Endothelial cell of umbilical vein (primary cell): ENCODE measurements at regions not wholly inside any gene's neighbourhood (a gene's known extent, or its start where the extent isn't known, plus 50 kb on each side); places are given as distances from the start of the nearest gene placed in this dataset.

Experiments used
- BruUV-seq: library from RNA; stranded (reverse); fragments of 400-500 nt; replicated peaks from 2 replicates; lab custom pipeline; 2021; lab: Mats Ljungman, UMichigan
- CTCF ChIA-PET: fragments of 300-600, 350-600 bp; sonication (Branson Sonifier 250); formaldehyde crosslinking; loops from one replicate; lab custom pipeline; 2021; ENCODE audit warnings: antibody characterized with exemption, inconsistent platforms; lab: Charles Lee
- POLR2A ChIA-PET: fragments of 300-600, 350-600 bp; sonication (Branson Sonifier 250); formaldehyde crosslinking; loops from one replicate; lab custom pipeline; 2021; ENCODE audit warnings: antibody characterized with exemption, inconsistent platforms; lab: Charles Lee
- DNase-seq: peaks from one replicate; pipeline ENCODE4 v3.0.0-alpha.2; 2011; ENCODE audit warnings: low read depth, low spot score
- FAIRE-seq: peaks from 2 replicates; lab custom pipeline; 2011; peaks lifted over from hg19 to GRCh38; lab: Jason Lieb, UNC
- H2AFZ ChIP-seq: 2 replicates; pipeline ENCODE4 v1.6.0; 2012; ENCODE audit warnings: low read depth, low read length, control low read depth, inconsistent platforms
- H3K27ac ChIP-seq: 2 replicates; pipeline ENCODE4 v1.5.1; 2011; ENCODE audit warnings: low read depth, mild to moderate bottlenecking, control low read depth, low read length, moderate library complexity; ENCODE audit not compliant: insufficient read depth
- H3K27me3 ChIP-seq, 2 experiments: 2 replicates each; pipeline versions ENCODE4 v1.6.0 to v1.6.1; 2011; ENCODE audit warnings: low read length in 2 of 2, mixed read lengths in 1 of 2; ENCODE audit not compliant: control insufficient read depth in 2 of 2, insufficient read depth in 2 of 2
- H3K36me3 ChIP-seq, 2 experiments: 2 replicates in 1 of 2; 3 replicates in 1 of 2; pipeline ENCODE4 v1.5.1; 2011; ENCODE audit warnings: low read length in 2 of 2, mild to moderate bottlenecking in 1 of 2, moderate library complexity in 1 of 2; ENCODE audit not compliant: control insufficient read depth in 2 of 2, insufficient read depth in 2 of 2; ENCODE audit errors: extremely low read depth in 1 of 2
- H3K4me1 ChIP-seq: 3 replicates; pipeline ENCODE4 v1.5.1; 2011; ENCODE audit warnings: mild to moderate bottlenecking, low read length; ENCODE audit not compliant: control insufficient read depth, insufficient read depth; ENCODE audit errors: extremely low read depth
- H3K4me2 ChIP-seq: 2 replicates; pipeline ENCODE4 v1.6.1; 2011; ENCODE audit warnings: low read length, control low read depth, mixed read lengths; ENCODE audit not compliant: insufficient read depth
- H3K4me3 ChIP-seq, 3 experiments: fragments of 200-600 bp in 1 of 3; sonication (generic), shearing (Covaris generic) in 1 of 3; replicated peaks in 1 of 3; 2 replicates each; pipeline ENCODE4 v1.5.1; 2011 to 2016; ENCODE audit warnings: control low read depth in 3 of 3, low read length in 3 of 3, mild to moderate bottlenecking in 2 of 3, inconsistent platforms in 1 of 3, low read depth in 1 of 3, moderate library complexity in 1 of 3; ENCODE audit not compliant: insufficient read depth in 1 of 3
- H3K79me2 ChIP-seq: 2 replicates; pipeline ENCODE4 v1.6.0; 2012; ENCODE audit warnings: low read length, inconsistent platforms; ENCODE audit not compliant: control insufficient read depth, insufficient read depth
- H3K9ac ChIP-seq: replicated peaks from 2 replicates; pipeline ENCODE3; 2011; ENCODE audit warnings: low read length, control low read depth; ENCODE audit not compliant: insufficient read depth; ENCODE audit errors: extremely low read depth
- H3K9me1 ChIP-seq: replicated peaks from 3 replicates; pipeline ENCODE4 v1.6.0; 2011; ENCODE audit warnings: mild to moderate bottlenecking, low read length; ENCODE audit not compliant: control insufficient read depth, insufficient read depth; ENCODE audit errors: extremely low read depth
- H3K9me3 ChIP-seq: replicated peaks from 2 replicates; pipeline ENCODE4 v1.5.1; 2012; ENCODE audit warnings: low read length, inconsistent platforms; ENCODE audit not compliant: control insufficient read depth, insufficient read depth
- H4K20me1 ChIP-seq: replicated peaks from 2 replicates; pipeline ENCODE3; 2011; ENCODE audit warnings: mild to moderate bottlenecking, low read length; ENCODE audit not compliant: control insufficient read depth, insufficient read depth; ENCODE audit errors: extremely low read depth
- EZH2 ChIP-seq: IDR thresholded peaks from 2 replicates; pipeline ENCODE4 v1.6.1; 2012; ENCODE audit warnings: borderline replicate concordance, low read depth, mild to moderate bottlenecking, moderate library complexity, low read length, inconsistent platforms; ENCODE audit not compliant: severe bottlenecking
- FOS ChIP-seq: IDR thresholded peaks from 2 replicates; pipeline ENCODE4 v1.6.1; 2011; ENCODE audit warnings: mild to moderate bottlenecking, low read length, moderate library complexity, borderline replicate concordance; ENCODE audit not compliant: insufficient read depth
- GATA2 ChIP-seq: IDR thresholded peaks from 2 replicates; pipeline ENCODE4 v1.7.0; 2011; ENCODE audit warnings: low read depth, mild to moderate bottlenecking, moderate library complexity, mixed read lengths, low read length; ENCODE audit not compliant: insufficient read length, insufficient read depth
- JUN ChIP-seq: IDR thresholded peaks from 2 replicates; pipeline ENCODE4 v1.6.1; 2011; ENCODE audit warnings: borderline replicate concordance, low read depth; ENCODE audit not compliant: insufficient read length, insufficient read depth
- MYC ChIP-seq: IDR thresholded peaks from one replicate; pipeline ENCODE4 v1.6.1; 2011; ENCODE audit warnings: mild to moderate bottlenecking, low read depth, low read length
- POLR2A ChIP-seq: IDR thresholded peaks from 2 replicates; pipeline ENCODE4 v1.6.1; 2012; ENCODE audit warnings: low read depth, mild to moderate bottlenecking, control low read depth, low read length
- POLR2AphosphoS5 ChIP-seq: IDR thresholded peaks from 2 replicates; pipeline ENCODE4 v1.6.1; 2012; ENCODE audit warnings: low read depth, mild to moderate bottlenecking, control low read depth, low read length, moderate library complexity; ENCODE audit not compliant: insufficient read depth
- dilution Hi-C: fragments of 300-500 bp; cut with MboI; formaldehyde crosslinking; loops from one replicate; pipeline ENCODE4 v1.15.0; 2019; ENCODE audit warnings: low sequenced_read_pairs; ENCODE audit not compliant: extremely low pct_ligation_motif_present
- intact Hi-C: fragments of 100-400 bp; cut with micrococcal nuclease; formaldehyde crosslinking; loops from one replicate; pipeline ENCODE4 v1.10.0; 2022
- TF ChIP-seq, protein P1 (sequence below), 2 donors: IDR thresholded peaks; 1 replicate in 1 of 2; 2 replicates in 1 of 2; pipeline ENCODE4 v1.5.1; 2011; ENCODE audit warnings: low read length in 2 of 2, mild to moderate bottlenecking in 2 of 2, moderate library complexity in 2 of 2, control low read depth in 1 of 2, inconsistent platforms in 1 of 2, low read depth in 1 of 2; ENCODE audit not compliant: insufficient read depth in 1 of 2; ENCODE audit errors: extremely low read depth in 1 of 2
- TF ChIP-seq, protein P2 (sequence below): IDR thresholded peaks from 2 replicates; pipeline ENCODE4 v1.6.1; 2011; ENCODE audit not compliant: insufficient read depth, insufficient read length

GRCh38 chr3:181264486-181264885 lies 274.9 kb upstream of the DNAJC19 start:
- Histone ChIP-seq H3K9me1 (no peaks in the 10 kb centered on the region), H3K27ac (no peak overlapping the region), H3K9me3 (no peaks in the 10 kb centered on the region), H3K27me3 (no peaks in the 10 kb centered on the region), H3K36me3 (no peaks in the 10 kb centered on the region), H3K9ac (no peak overlapping the region), H4K20me1 (no peaks in the 10 kb centered on the region), H3K79me2 (no peaks in the 10 kb centered on the region), H3K4me1 (no peaks in the 10 kb centered on the region), H3K4me2 (no peak overlapping the region), H3K4me3 (no peak overlapping the region), H2AFZ (no peak overlapping the region)
- no peak for FAIRE-seq
- dilution Hi-C loops (no loop called here), intact Hi-C loops (no loop called here)
- no peak for TF ChIP-seq EZH2
- TF ChIP-seq, protein P1, sequence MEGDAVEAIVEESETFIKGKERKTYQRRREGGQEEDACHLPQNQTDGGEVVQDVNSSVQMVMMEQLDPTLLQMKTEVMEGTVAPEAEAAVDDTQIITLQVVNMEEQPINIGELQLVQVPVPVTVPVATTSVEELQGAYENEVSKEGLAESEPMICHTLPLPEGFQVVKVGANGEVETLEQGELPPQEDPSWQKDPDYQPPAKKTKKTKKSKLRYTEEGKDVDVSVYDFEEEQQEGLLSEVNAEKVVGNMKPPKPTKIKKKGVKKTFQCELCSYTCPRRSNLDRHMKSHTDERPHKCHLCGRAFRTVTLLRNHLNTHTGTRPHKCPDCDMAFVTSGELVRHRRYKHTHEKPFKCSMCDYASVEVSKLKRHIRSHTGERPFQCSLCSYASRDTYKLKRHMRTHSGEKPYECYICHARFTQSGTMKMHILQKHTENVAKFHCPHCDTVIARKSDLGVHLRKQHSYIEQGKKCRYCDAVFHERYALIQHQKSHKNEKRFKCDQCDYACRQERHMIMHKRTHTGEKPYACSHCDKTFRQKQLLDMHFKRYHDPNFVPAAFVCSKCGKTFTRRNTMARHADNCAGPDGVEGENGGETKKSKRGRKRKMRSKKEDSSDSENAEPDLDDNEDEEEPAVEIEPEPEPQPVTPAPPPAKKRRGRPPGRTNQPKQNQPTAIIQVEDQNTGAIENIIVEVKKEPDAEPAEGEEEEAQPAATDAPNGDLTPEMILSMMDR (IDR thresholded peaks at IDR 0.05; ENCODE audit: extremely low read depth in 1 of 2, insufficient read depth in 1 of 2, low read depth in 1 of 2, low read length in 2 of 2) = no peak
- TF ChIP-seq JUN = no peak
- TF ChIP-seq MYC = no peak
- no peak for TF ChIP-seq POLR2A
- TF ChIP-seq, protein P2, sequence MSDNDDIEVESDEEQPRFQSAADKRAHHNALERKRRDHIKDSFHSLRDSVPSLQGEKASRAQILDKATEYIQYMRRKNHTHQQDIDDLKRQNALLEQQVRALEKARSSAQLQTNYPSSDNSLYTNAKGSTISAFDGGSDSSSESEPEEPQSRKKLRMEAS = no peak
- no peak for TF ChIP-seq FOS
- TF ChIP-seq POLR2AphosphoS5 = no peak
- no peak for TF ChIP-seq GATA2
- POLR2A ChIA-PET = no interaction called here
- BruUV-seq = no TSS peak
- CTCF ChIA-PET = no interaction called here
- DNase-seq = no peak
